AG09309 (cell line): ENCODE measurements at regions not wholly inside any gene's neighbourhood (a gene's known extent, or its start where the extent isn't known, plus 50 kb on each side); places are given as distances from the start of the nearest gene placed in this dataset.

Experiments used
- DNase-seq: peaks from one replicate; pipeline ENCODE4 v3.0.0-alpha.2; 2010; ENCODE audit warnings: low read depth
- H3K4me3 ChIP-seq: 2 replicates; pipeline ENCODE4 v1.5.1; 2011; ENCODE audit warnings: mild to moderate bottlenecking, low read depth, low read length, moderate library complexity; ENCODE audit not compliant: control insufficient read depth
- CTCF ChIP-seq: IDR thresholded peaks from 2 replicates; pipeline ENCODE4 v1.5.1; 2011; ENCODE audit warnings: mild to moderate bottlenecking, low read depth, low read length, inconsistent platforms; ENCODE audit not compliant: insufficient read depth, control insufficient read depth; ENCODE audit errors: missing control alignments

GRCh38 chr6:56363796-56364430, 116.5 kb upstream of the COL21A1 start:
- no peak for DNase-seq
- TF ChIP-seq CTCF = no peak
- H3K4me3 ChIP-seq = no peak overlapping the region

GRCh38 chr6:56361812-56362211, 114.4 kb upstream of the COL21A1 start:
- no peak for DNase-seq
- no peak for TF ChIP-seq CTCF
- H3K4me3 ChIP-seq = no peak overlapping the region

- TF ChIP-seq CTCF = peak; percentile 67
- no peak for DNase-seq
- H3K4me3 ChIP-seq = no peak overlapping the region
Measured at GRCh38 chr6:56359201-56359899, 112.0 kb upstream of the COL21A1 start.

- no peak overlapping the region for H3K4me3 ChIP-seq
- TF ChIP-seq CTCF = no peak
- DNase-seq = no peak
Measured at GRCh38 chr6:56357616-56358373, 110.4 kb upstream of the COL21A1 start.

- no peak for DNase-seq
- no peak overlapping the region for H3K4me3 ChIP-seq
- TF ChIP-seq CTCF = no peak
Measured at GRCh38 chr6:56356426-56356825, 109.0 kb upstream of the COL21A1 start.

GRCh38 chr6:56353860-56354259, 106.5 kb upstream of the COL21A1 start:
- no peak for TF ChIP-seq CTCF
- no peak overlapping the region for H3K4me3 ChIP-seq

More at GRCh38 chr6:56353860-56354259, 106.5 kb upstream of the COL21A1 start:
- DNase-seq = no peak
